Suprapubic skin (tissue), 4 donors: ENCODE measurements at regions not wholly inside any gene's neighbourhood (a gene's known extent, or its start where the extent isn't known, plus 50 kb on each side); places are given as distances from the start of the nearest gene placed in this dataset.

Source experiments
- DNase-seq, 2 donors: peaks; one replicate each; pipeline ENCODE4 v3.0.0-alpha.2; 2019; ENCODE audit warnings: low spot score in 2 of 2
- H3K27ac ChIP-seq: fragments of 200-600 bp; sonication (generic); one replicate; pipeline ENCODE4 v1.5.1; 2019
- H3K27me3 ChIP-seq: fragments of 200-600 bp; sonication (generic); one replicate; pipeline ENCODE4 v1.5.1; 2019
- H3K36me3 ChIP-seq: fragments of 200-600 bp; sonication (generic); one replicate; pipeline ENCODE4 v1.5.1; 2019
- H3K4me1 ChIP-seq: fragments of 200-600 bp; sonication (generic); one replicate; pipeline ENCODE4 v1.5.1; 2019
- H3K4me3 ChIP-seq: fragments of 200-600 bp; sonication (generic); one replicate; pipeline ENCODE4 v1.5.1; 2019; ENCODE audit warnings: mild to moderate bottlenecking
- H3K9me3 ChIP-seq: fragments of 200-600 bp; sonication (generic); one replicate; pipeline ENCODE4 v1.5.1; 2019
- CTCF ChIP-seq, 2 donors: fragments of 200-600 bp in 1 of 2; fragments of 450-650 bp in 1 of 2; sonication (generic) in 1 of 2; IDR thresholded peaks; one replicate each; pipeline ENCODE4 v1.5.1; 2016 to 2019; ENCODE audit warnings: antibody characterized with exemption in 2 of 2, mild to moderate bottlenecking in 1 of 2, moderate library complexity in 1 of 2
- EP300 ChIP-seq: sonication (generic); formaldehyde crosslinking; IDR thresholded peaks from one replicate; pipeline ENCODE4 v1.6.1; 2017; ENCODE audit warnings: antibody characterized with exemption
- POLR2A ChIP-seq, 2 donors: fragments of 450-650 bp; IDR thresholded peaks; one replicate each; pipeline ENCODE4 v1.6.1; 2017; ENCODE audit warnings: antibody characterized with exemption in 2 of 2, mild to moderate bottlenecking in 2 of 2, moderate library complexity in 2 of 2
- POLR2AphosphoS5 ChIP-seq, 3 donors: sonication (generic); formaldehyde crosslinking; IDR thresholded peaks; one replicate each; pipeline ENCODE4 v1.6.1; 2017; ENCODE audit warnings: antibody characterized with exemption in 3 of 3
- WGBS: methylation state at CpG from one replicate; pipeline ENCODE4 v1.1.5; 2018; 5-methylcytosine and 5-hydroxymethylcytosine counted together

- Histone ChIP-seq H3K4me3 (no peak overlapping the region), H3K27ac (no peak overlapping the region), H3K36me3 (no peaks in the 10 kb centered on the region), H3K9me3 (no peaks in the 10 kb centered on the region), H3K27me3 (no peaks in the 10 kb centered on the region), H3K4me1 (no peaks in the 10 kb centered on the region)
- 81% methylated on average over 14 of the region's 14 CpGs for WGBS
- no peak for TF ChIP-seq CTCF (IDR thresholded peaks at IDR 0.05)
- TF ChIP-seq EP300: no peak
- no peak for TF ChIP-seq POLR2AphosphoS5 (IDR thresholded peaks at IDR 0.05)
- no peak for TF ChIP-seq POLR2A (IDR thresholded peaks at IDR 0.05)
- no peak for DNase-seq
Observed at GRCh38 chr19:31574251-31574973, 225.2 kb upstream of the TSHZ3 start.

- Histone ChIP-seq H3K27me3 (no peaks in the 10 kb centered on the region), H3K4me3 (no peak overlapping the region), H3K36me3 (no peaks in the 10 kb centered on the region), H3K27ac (no peak overlapping the region), H3K9me3 (no peaks in the 10 kb centered on the region), H3K4me1 (no peaks in the 10 kb centered on the region)
- no peak for TF ChIP-seq POLR2A (IDR thresholded peaks at IDR 0.05)
- no peak for TF ChIP-seq EP300
- no peak for TF ChIP-seq POLR2AphosphoS5 (IDR thresholded peaks at IDR 0.05)
- TF ChIP-seq CTCF (IDR thresholded peaks at IDR 0.05): no peak
- 77% methylated on average over 11 of the region's 11 CpGs for WGBS
- no peak for DNase-seq
Observed at GRCh38 chr19:31575846-31576335, 226.7 kb upstream of the TSHZ3 start.

- Histone ChIP-seq H3K4me1 (no peaks in the 10 kb centered on the region), H3K36me3 (no peaks in the 10 kb centered on the region), H3K27me3 (no peaks in the 10 kb centered on the region), H3K9me3 (no peaks in the 10 kb centered on the region), H3K27ac (no peak overlapping the region), H3K4me3 (no peak overlapping the region)
- WGBS: 94% methylated on average over 3 of the region's 3 CpGs
- TF ChIP-seq EP300 (no peak), POLR2A (IDR thresholded peaks at IDR 0.05) (no peak), POLR2AphosphoS5 (IDR thresholded peaks at IDR 0.05) (no peak), CTCF (IDR thresholded peaks at IDR 0.05) (no peak)
- no peak for DNase-seq
Observed at GRCh38 chr19:31578326-31578725, 229.1 kb upstream of the TSHZ3 start.

- Histone ChIP-seq H3K27ac (no peak overlapping the region), H3K4me3 (no peak overlapping the region), H3K4me1 (no peaks in the 10 kb centered on the region), H3K9me3 (no peaks in the 10 kb centered on the region), H3K36me3 (no peaks in the 10 kb centered on the region), H3K27me3 (peaks cover 3% of the 10 kb centered on the region)
- 90% methylated on average over 1 of the region's 1 CpG for WGBS
- no peak for DNase-seq
- TF ChIP-seq POLR2AphosphoS5 (IDR thresholded peaks at IDR 0.05): no peak
- TF ChIP-seq POLR2A (IDR thresholded peaks at IDR 0.05): no peak
- no peak for TF ChIP-seq CTCF (IDR thresholded peaks at IDR 0.05)
- TF ChIP-seq EP300: no peak
Observed at GRCh38 chr19:31583148-31583547, 233.9 kb upstream of the TSHZ3 start.

GRCh38 chr19:31586282-31586681, 237.0 kb upstream of the TSHZ3 start:
- no peak for DNase-seq
- Histone ChIP-seq H3K9me3 (no peaks in the 10 kb centered on the region), H3K36me3 (no peaks in the 10 kb centered on the region), H3K27me3 (peaks cover 3% of the 10 kb centered on the region), H3K4me1 (no peaks in the 10 kb centered on the region), H3K4me3 (no peak overlapping the region), H3K27ac (no peak overlapping the region)
- TF ChIP-seq POLR2AphosphoS5 (IDR thresholded peaks at IDR 0.05): no peak
- TF ChIP-seq CTCF (IDR thresholded peaks at IDR 0.05): no peak
- no peak for TF ChIP-seq POLR2A (IDR thresholded peaks at IDR 0.05)
- TF ChIP-seq EP300: no peak
- WGBS: 74% methylated on average over 3 of the region's 3 CpGs
